ENCODE measurements at regions not wholly inside any gene's neighbourhood (a gene's known extent, or its start where the extent isn't known, plus 50 kb on each side); places are given as distances from the start of the nearest gene placed in this dataset.
A peak's percentile ranks its signal among the peaks of the same experiment; 100 is the strongest.
"Not testable (repeated sequence)": the region's sequence is repeated elsewhere in the genome, so short reads cannot be mapped to it uniquely, and the experiment has no call there.

DNA sequence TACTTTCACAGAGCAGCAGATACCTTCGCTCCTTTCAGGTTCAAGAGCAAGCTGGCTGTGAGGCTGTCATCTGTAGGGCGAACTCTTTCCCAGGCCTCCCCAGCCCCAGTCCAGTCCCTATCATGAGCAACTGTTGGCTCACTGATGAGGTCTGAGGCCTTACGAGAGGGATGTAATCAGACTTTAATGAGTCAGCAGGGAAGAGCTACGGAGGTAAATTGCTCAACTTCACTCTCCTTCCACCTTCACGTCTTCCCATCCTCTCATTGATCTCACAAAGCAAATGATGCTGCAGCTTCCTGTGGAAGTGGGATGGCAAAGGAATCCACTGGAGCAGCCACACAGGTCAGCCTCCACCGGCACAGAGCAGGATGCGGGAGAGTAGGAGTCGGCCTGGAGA, 130.7 kb upstream of the TBCA start:
- no peaks in the 10 kb centered on the region for H3K27me3 ChIP-seq
- WGBS = 96% methylated on average over 8 of the region's 8 CpGs
- H3K4me1 ChIP-seq = no peaks in the 10 kb centered on the region
- intact Hi-C loops (cut with DNase I) = no loop called here
- H3K9me3 ChIP-seq = no peaks in the 10 kb centered on the region
- no peak overlapping the region for H3K4me3 ChIP-seq
- no peak overlapping the region for H3K27ac ChIP-seq (replicated peaks in 1 of 4)
- no peak for TF ChIP-seq POLR2AphosphoS5 (IDR thresholded peaks at IDR 0.05)
- TF ChIP-seq POLR2A (IDR thresholded peaks at IDR 0.05; ENCODE audit: low read depth) = no peak
- TF ChIP-seq, protein P1, sequence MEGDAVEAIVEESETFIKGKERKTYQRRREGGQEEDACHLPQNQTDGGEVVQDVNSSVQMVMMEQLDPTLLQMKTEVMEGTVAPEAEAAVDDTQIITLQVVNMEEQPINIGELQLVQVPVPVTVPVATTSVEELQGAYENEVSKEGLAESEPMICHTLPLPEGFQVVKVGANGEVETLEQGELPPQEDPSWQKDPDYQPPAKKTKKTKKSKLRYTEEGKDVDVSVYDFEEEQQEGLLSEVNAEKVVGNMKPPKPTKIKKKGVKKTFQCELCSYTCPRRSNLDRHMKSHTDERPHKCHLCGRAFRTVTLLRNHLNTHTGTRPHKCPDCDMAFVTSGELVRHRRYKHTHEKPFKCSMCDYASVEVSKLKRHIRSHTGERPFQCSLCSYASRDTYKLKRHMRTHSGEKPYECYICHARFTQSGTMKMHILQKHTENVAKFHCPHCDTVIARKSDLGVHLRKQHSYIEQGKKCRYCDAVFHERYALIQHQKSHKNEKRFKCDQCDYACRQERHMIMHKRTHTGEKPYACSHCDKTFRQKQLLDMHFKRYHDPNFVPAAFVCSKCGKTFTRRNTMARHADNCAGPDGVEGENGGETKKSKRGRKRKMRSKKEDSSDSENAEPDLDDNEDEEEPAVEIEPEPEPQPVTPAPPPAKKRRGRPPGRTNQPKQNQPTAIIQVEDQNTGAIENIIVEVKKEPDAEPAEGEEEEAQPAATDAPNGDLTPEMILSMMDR (IDR thresholded peaks at IDR 0.05) = no peak
- no peak for TF ChIP-seq EP300 (IDR thresholded peaks at IDR 0.05)
- no peaks in the 10 kb centered on the region for H3K36me3 ChIP-seq
- DNase-seq (ENCODE audit: extremely low spot score) = peak; percentile 86

DNA sequence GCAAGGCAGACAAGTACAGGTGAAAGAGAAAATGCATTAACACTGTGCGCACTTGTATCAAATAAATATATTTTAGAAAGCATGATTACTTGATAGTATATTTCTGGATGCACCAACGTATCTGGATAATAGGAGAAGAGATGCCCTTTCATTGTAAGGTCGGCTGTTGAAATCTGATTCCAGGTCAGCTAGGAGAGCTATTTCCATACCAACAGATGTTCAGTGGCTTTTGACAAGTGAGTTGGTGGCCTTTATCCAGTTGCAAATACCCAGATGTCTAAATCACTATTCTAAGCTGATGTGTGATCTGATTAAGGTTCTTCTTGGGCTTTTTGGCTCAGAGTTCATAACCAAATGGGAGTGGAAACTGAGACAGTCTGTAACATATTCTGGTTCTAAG, 128.2 kb upstream of the TBCA start:
- WGBS = 75% methylated on average over 3 of the region's 3 CpGs

DNA sequence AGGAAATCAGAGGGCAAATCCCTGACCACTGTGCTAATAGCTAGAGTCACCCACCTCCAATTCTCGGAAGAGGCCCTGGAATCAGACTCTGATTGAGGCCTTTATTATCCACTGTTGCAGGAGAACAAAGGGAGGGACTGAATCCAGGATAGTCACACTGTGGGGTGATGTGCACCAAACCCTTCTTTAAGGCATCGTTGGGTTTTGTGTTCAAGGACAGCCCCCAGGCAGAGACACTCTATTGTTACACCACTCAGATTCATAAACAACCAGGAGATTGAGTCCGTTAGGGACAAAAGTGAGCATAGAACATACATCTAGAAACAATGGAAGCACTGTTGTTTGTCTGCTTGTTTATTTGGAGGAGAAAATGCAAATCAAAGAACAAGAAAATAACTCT, 124.6 kb upstream of the TBCA start:
- 76% methylated on average over 3 of the region's 3 CpGs for WGBS
- Histone ChIP-seq H3K27ac (replicated peaks in 1 of 4) (no peak overlapping the region), H3K9me3 (no peaks in the 10 kb centered on the region), H3K4me3 (no peak overlapping the region), H3K4me1 (no peaks in the 10 kb centered on the region), H3K27me3 (no peaks in the 10 kb centered on the region), H3K36me3 (no peaks in the 10 kb centered on the region)
- intact Hi-C loops (cut with DNase I) = no loop called here
- TF ChIP-seq, protein P1 (IDR thresholded peaks at IDR 0.05) = no peak
- no peak for TF ChIP-seq POLR2AphosphoS5 (IDR thresholded peaks at IDR 0.05)
- DNase-seq (ENCODE audit: extremely low spot score) = no peak

More for the DNA sequence above, 128.2 kb upstream of the TBCA start:
- Histone ChIP-seq H3K4me3 (no peak overlapping the region), H3K36me3 (no peaks in the 10 kb centered on the region), H3K27ac (replicated peaks in 1 of 4) (no peak overlapping the region), H3K9me3 (no peaks in the 10 kb centered on the region), H3K4me1 (no peaks in the 10 kb centered on the region), H3K27me3 (no peaks in the 10 kb centered on the region)
- intact Hi-C loops (cut with DNase I) = no loop called here
- TF ChIP-seq, protein P1 (IDR thresholded peaks at IDR 0.05) = no peak
- no peak for DNase-seq (ENCODE audit: extremely low spot score)

DNA sequence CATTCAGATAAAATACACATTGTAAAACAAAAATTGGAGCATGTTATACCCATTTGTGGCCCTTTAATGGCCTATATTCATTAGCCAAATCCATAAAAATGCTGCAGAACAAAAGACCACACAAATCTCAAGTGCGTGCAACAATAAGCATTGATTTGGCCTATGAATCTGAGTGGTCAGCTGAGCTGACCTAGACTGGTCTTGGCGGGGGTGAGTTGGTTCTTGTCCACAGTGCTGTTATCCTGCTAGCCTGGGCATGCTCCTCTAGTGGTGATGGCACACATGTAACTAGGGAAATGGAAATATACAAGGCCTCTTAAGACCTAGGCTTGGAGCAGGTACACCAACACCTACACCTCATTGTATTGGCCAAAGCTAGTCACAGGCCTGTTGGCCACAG, 122.2 kb upstream of the TBCA start:
- H3K9me3 ChIP-seq = no peaks in the 10 kb centered on the region
- TF ChIP-seq POLR2AphosphoS5 (IDR thresholded peaks at IDR 0.05) (no peak), POLR2A (IDR thresholded peaks at IDR 0.05; ENCODE audit: low read depth) (no peak)
- TF ChIP-seq, protein P1 (IDR thresholded peaks at IDR 0.05) = no peak
- H3K4me3 ChIP-seq = no peak overlapping the region
- DNase-seq (ENCODE audit: extremely low spot score) = no peak
- H3K27ac ChIP-seq (replicated peaks in 1 of 4) = no peak overlapping the region
- no peaks in the 10 kb centered on the region for H3K36me3 ChIP-seq
- no peaks in the 10 kb centered on the region for H3K27me3 ChIP-seq
- intact Hi-C loops (cut with DNase I) = no loop called here
- H3K4me1 ChIP-seq = peaks cover 0 to 3% (median 0%) of the 10 kb centered on the region in 4 donors
- 86% methylated on average over 1 of the region's 2 CpGs for WGBS

DNA sequence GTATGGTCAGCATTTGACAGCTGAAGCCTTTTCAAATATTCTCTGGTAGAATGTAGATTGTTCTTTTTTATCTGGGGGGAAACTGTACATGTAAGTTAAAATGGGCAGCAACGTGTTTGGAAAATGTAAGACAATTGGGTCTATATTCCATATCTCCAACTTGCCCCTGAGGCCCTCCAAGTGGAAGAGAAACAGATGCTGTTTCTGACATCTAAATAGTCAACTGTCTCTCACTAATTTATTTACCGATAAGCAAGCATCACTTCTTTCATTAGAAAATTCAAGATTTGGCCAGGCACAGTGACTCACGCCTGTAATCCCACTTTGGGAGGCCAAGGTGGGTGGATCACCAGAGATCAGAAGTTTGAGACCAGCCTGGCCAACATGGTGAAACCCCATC, 120.2 kb upstream of the TBCA start:
- H3K27ac ChIP-seq (replicated peaks in 1 of 4) = no peak overlapping the region
- no peaks in the 10 kb centered on the region for H3K9me3 ChIP-seq
- intact Hi-C loops (cut with DNase I) = no loop called here
- TF ChIP-seq POLR2AphosphoS5 (IDR thresholded peaks at IDR 0.05) = no peak
- TF ChIP-seq, protein P1 (IDR thresholded peaks at IDR 0.05) = no peak
- no peak for TF ChIP-seq EP300 (IDR thresholded peaks at IDR 0.05)
- TF ChIP-seq POLR2A (IDR thresholded peaks at IDR 0.05; ENCODE audit: low read depth) = no peak
- H3K27me3 ChIP-seq = no peaks in the 10 kb centered on the region
- no peaks in the 10 kb centered on the region for H3K36me3 ChIP-seq
- no peak for DNase-seq (ENCODE audit: extremely low spot score)
- H3K4me3 ChIP-seq = no peak overlapping the region
- WGBS = 89% methylated on average over 3 of the region's 3 CpGs
- peaks cover 0 to 4% (median 0%) of the 10 kb centered on the region in 4 donors for H3K4me1 ChIP-seq

DNA sequence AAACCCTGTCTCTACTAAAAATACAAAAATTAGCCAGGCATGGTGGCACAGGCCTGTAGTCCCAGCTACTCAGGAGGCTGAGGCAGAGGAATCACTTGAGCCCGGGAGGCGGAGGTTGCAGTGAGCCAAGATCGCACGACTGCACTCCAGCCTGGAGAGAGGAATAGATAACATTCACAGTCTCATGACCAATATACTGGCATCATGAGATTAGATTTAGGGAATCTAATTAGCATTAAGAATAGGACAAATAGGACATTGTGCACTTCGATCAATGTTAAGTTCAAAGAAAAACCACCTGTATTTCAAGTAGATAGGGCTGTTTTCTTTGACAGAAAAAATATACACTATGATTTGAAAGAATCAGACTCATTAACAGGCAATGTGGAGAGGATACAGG, 118.0 kb upstream of the TBCA start:
- H3K27me3 ChIP-seq; H3K4me1 ChIP-seq; DNase-seq (ENCODE audit: extremely low spot score); intact Hi-C loops (cut with DNase I); H3K27ac ChIP-seq (replicated peaks in 1 of 4); H3K36me3 ChIP-seq; H3K4me3 ChIP-seq; H3K9me3 ChIP-seq: not testable (repeated sequence)
- WGBS = 87% methylated on average over 5 of the region's 5 CpGs
